Heart left ventricle (tissue), 16 donors: ENCODE measurements at regions not wholly inside any gene's neighbourhood (a gene's known extent, or its start where the extent isn't known, plus 50 kb on each side); places are given as distances from the start of the nearest gene placed in this dataset.

Experiments
- ATAC-seq, 4 donors: fragments of 200-7000 bp; cut with Tn5 transposase; one replicate each; pipeline ENCODE4 v1.9.1; 2020 to 2022; ENCODE audit warnings: moderate library complexity in 4 of 4, mild to moderate bottlenecking in 3 of 4, moderate number of reproducible peaks in 1 of 4
- DNase-seq, 5 donors: peaks; one replicate each; pipeline ENCODE4 v3.0.0-alpha.2; 2020
- H3K27ac ChIP-seq, 12 donors: fragments of 200-600 bp; sonication (generic) in 4 of 12; one replicate each; pipeline versions ENCODE4 v1.5.0 to v1.8.0; 2016 to 2022; ENCODE audit warnings: mild to moderate bottlenecking in 2 of 12
- H3K27me3 ChIP-seq, 9 donors: fragments of 200-600 bp; sonication (generic) in 2 of 9; one replicate each; pipeline versions ENCODE4 v1.5.1 to v1.8.0; 2016 to 2022; ENCODE audit warnings: mild to moderate bottlenecking in 3 of 9
- H3K36me3 ChIP-seq, 9 donors: fragments of 200-600 bp; sonication (generic) in 2 of 9; one replicate each; pipeline versions ENCODE4 v1.5.0 to v1.8.0; 2018 to 2022; ENCODE audit warnings: mild to moderate bottlenecking in 2 of 9
- H3K4me1 ChIP-seq, 12 donors: fragments of 200-600 bp; sonication (generic) in 4 of 12; one replicate each; pipeline versions ENCODE4 v1.5.0 to v1.8.0; 2016 to 2022; ENCODE audit warnings: mild to moderate bottlenecking in 3 of 12
- H3K4me3 ChIP-seq, 12 donors: fragments of 200-600 bp; sonication (generic) in 4 of 12; one replicate each; pipeline versions ENCODE4 v1.5.0 to v1.8.0; 2017 to 2022; ENCODE audit warnings: mild to moderate bottlenecking in 9 of 12, moderate library complexity in 4 of 12
- H3K9me3 ChIP-seq, 12 donors: fragments of 200-600 bp; sonication (generic) in 4 of 12; one replicate each; pipeline versions ENCODE4 v1.5.0 to v1.8.0; 2016 to 2022; ENCODE audit warnings: mild to moderate bottlenecking in 1 of 12
- CTCF ChIP-seq, 12 donors: fragments of 200-600 bp; sonication (generic) in 4 of 12; IDR thresholded peaks; one replicate each; pipeline versions ENCODE4 v1.5.0 to v1.8.0; 2018 to 2022; ENCODE audit warnings: antibody characterized with exemption in 12 of 12, mild to moderate bottlenecking in 5 of 12
- POLR2A ChIP-seq, 2 donors: fragments of 450-650 bp; IDR thresholded peaks; one replicate each; pipeline ENCODE4 v1.6.1; 2017; ENCODE audit warnings: antibody characterized with exemption in 2 of 2, mild to moderate bottlenecking in 2 of 2, moderate library complexity in 2 of 2
- WGBS, 4 donors: extraction: QIAGEN DNeasy Blood & Tissue Kit in 2 of 4; methylation state at CpG; one replicate each; pipeline versions ENCODE4 v1.1.5 to v1.1.7; 2013 to 2018; 5-methylcytosine and 5-hydroxymethylcytosine counted together
- intact Hi-C, 10 donors: fragments of 100-400 bp; cut with DNase I; formaldehyde crosslinking; loops; one replicate each; pipeline versions ENCODE4 v1.11.1 to v1.14.2; 2022
- donor health status: ischemic (EF 13 %, LVEDD 7.1; RV severe dilation, severe dysfunction).
- donor health status: healthy with polysubstance abuse.
- donor health status: DM: no; HTN: yes; CAD: no.
- donor health status: DM: no; HTN: no; CAD: no.
- donor health status: ischemic (EF 25% LVEDD 6.9; RV normal size, moderate dysfunction).
- donor health status: ischemic (EF 25% LVEDD 5.7; RV mildly dilated, moderate dysfunction).
- donor health status: healthy.
- donor health status: DM: yes; HTN: yes; CAD: no.
- donor health status: ischemic (EF 35%, LVEDD 5.7; RV mildly dilated, moderate dysfunction).
- donor health status: nonischemic (EF 11% LVEDD 7.7; RV severe dilation, severe dysfunction).
- donor health status: DM: yes; HTN: yes; CAD: no.
- donor health status: PGD.
- donor health status: ischemic (EF 29% LVEDD 5.4; RV normal size, mild dysfunction).
- donor health status: nonischemic (EF 23%, LVEDD 6.1; RV moderate dilation, normal function).

GRCh38 chr1:172895050-172895460 lies 155.7 kb downstream of the TNFSF18 start:
- Histone ChIP-seq H3K4me1 (peaks cover 0 to 25% (median 10%) of the 10 kb centered on the region in 12 donors), H3K27me3 (no peaks in the 10 kb centered on the region), H3K4me3 (peak overlapping the region in 4 of 12 donors; percentile 12 to 28 (median 20)), H3K36me3 (no peaks in the 10 kb centered on the region), H3K9me3 (no peaks in the 10 kb centered on the region), H3K27ac (peak overlapping the region in 3 of 12 donors; percentile 19 to 65 (median 36))
- TF ChIP-seq CTCF (IDR thresholded peaks at IDR 0.05) (no peak), POLR2A (IDR thresholded peaks at IDR 0.05) (no peak)
- peak in 2 of 4 donors; percentile 34 to 67 for ATAC-seq
- intact Hi-C loops, result no loop called here
- WGBS, 4 donors, result 21 to 33% (median 28%) methylated on average over 5 of the region's 5 CpGs
- no peak for DNase-seq

- peaks cover 0 to 28% (median 10%) of the 10 kb centered on the region in 12 donors for H3K4me1 ChIP-seq
- peak overlapping the region in 2 of 12 donors; percentile 17 to 65 for H3K27ac ChIP-seq
- DNase-seq (no peak), ATAC-seq (no peak)
- intact Hi-C loops, result no loop called here
- no peaks in the 10 kb centered on the region for H3K9me3 ChIP-seq
- H3K36me3 ChIP-seq, result no peaks in the 10 kb centered on the region
- no peaks in the 10 kb centered on the region for H3K27me3 ChIP-seq
- no peak for TF ChIP-seq POLR2A (IDR thresholded peaks at IDR 0.05)
- TF ChIP-seq CTCF (IDR thresholded peaks at IDR 0.05), result no peak
- no peak overlapping the region for H3K4me3 ChIP-seq
- WGBS, 4 donors, result 79 to 94% (median 92%) methylated on average over 1 of the region's 1 CpG
Measured at GRCh38 chr1:172895761-172896160, 155.0 kb downstream of the TNFSF18 start.

- no peaks in the 10 kb centered on the region for H3K36me3 ChIP-seq
- no peak for ATAC-seq
Measured at GRCh38 chr1:172897738-172898137, 153.0 kb downstream of the TNFSF18 start.

GRCh38 chr1:172898866-172899265 lies 151.9 kb downstream of the TNFSF18 start:
- ATAC-seq, result no peak

More at GRCh38 chr1:172897738-172898137, 153.0 kb downstream of the TNFSF18 start:
- H3K4me1 ChIP-seq, result peaks cover 0 to 29% (median 10%) of the 10 kb centered on the region in 12 donors
- 79 to 92% (median 88%) methylated on average over 2 of the region's 2 CpGs for WGBS, 4 donors
- TF ChIP-seq POLR2A (IDR thresholded peaks at IDR 0.05) (no peak), CTCF (IDR thresholded peaks at IDR 0.05) (no peak)
- intact Hi-C loops, result no loop called here
- no peak overlapping the region for H3K4me3 ChIP-seq
- H3K27me3 ChIP-seq, result no peaks in the 10 kb centered on the region
- no peak for DNase-seq
- H3K27ac ChIP-seq, result no peak overlapping the region
- no peaks in the 10 kb centered on the region for H3K9me3 ChIP-seq

More at GRCh38 chr1:172898866-172899265, 151.9 kb downstream of the TNFSF18 start:
- Histone ChIP-seq H3K4me1 (peaks cover 0 to 26% (median 6%) of the 10 kb centered on the region in 12 donors), H3K9me3 (no peaks in the 10 kb centered on the region), H3K27me3 (no peaks in the 10 kb centered on the region), H3K36me3 (no peaks in the 10 kb centered on the region), H3K27ac (no peak overlapping the region), H3K4me3 (no peak overlapping the region)
- intact Hi-C loops, result no loop called here
- DNase-seq, result no peak
- TF ChIP-seq CTCF (IDR thresholded peaks at IDR 0.05), result no peak
- TF ChIP-seq POLR2A (IDR thresholded peaks at IDR 0.05), result no peak
- 57 to 72% (median 68%) methylated on average over 3 of the region's 3 CpGs for WGBS, 4 donors
